Calu3 (cell line): ENCODE measurements at regions not wholly inside any gene's neighbourhood (a gene's known extent, or its start where the extent isn't known, plus 50 kb on each side); places are given as distances from the start of the nearest gene placed in this dataset.
"Not testable (repeated sequence)": the region's sequence is repeated elsewhere in the genome, so short reads cannot be mapped to it uniquely, and the experiment has no call there.

Experiments used
- BruUV-seq: library from RNA; stranded (reverse); fragments of 400-500 nt; replicated peaks from 2 replicates; lab custom pipeline; 2021; lab: Mats Ljungman, UMichigan
- CTCF ChIA-PET: fragments of 300-600 bp; sonication (Branson Sonifier 250); formaldehyde crosslinking; loops from one replicate; lab custom pipeline; 2022; ENCODE audit warnings: antibody characterized with exemption; lab: Charles Lee
- DNase-seq: peaks from one replicate; pipeline ENCODE4 v3.0.0; 2022
- H3K27ac Mint-ChIP-seq: one replicate; pipeline ENCODE4 v1.8.0; 2022; ENCODE audit warnings: mixed read lengths; ENCODE audit not compliant: unreplicated experiment
- H3K27me3 Mint-ChIP-seq: one replicate; pipeline ENCODE4 v1.8.0; 2022; ENCODE audit warnings: mixed read lengths; ENCODE audit not compliant: unreplicated experiment
- H3K36me3 Mint-ChIP-seq: one replicate; pipeline ENCODE4 v1.8.0; 2022; ENCODE audit warnings: mild to moderate bottlenecking, moderate library complexity, mixed read lengths; ENCODE audit not compliant: insufficient read depth, unreplicated experiment
- H3K4me1 Mint-ChIP-seq: one replicate; pipeline ENCODE4 v1.8.0; 2022; ENCODE audit warnings: mild to moderate bottlenecking, low read depth, mixed read lengths; ENCODE audit not compliant: unreplicated experiment
- H3K4me3 Mint-ChIP-seq: one replicate; pipeline ENCODE4 v1.8.0; 2022; ENCODE audit warnings: mild to moderate bottlenecking, low read depth, moderate library complexity, mixed read lengths; ENCODE audit not compliant: unreplicated experiment
- H3K9me3 Mint-ChIP-seq: one replicate; pipeline ENCODE4 v1.8.0; 2022; ENCODE audit warnings: low read depth, mixed read lengths; ENCODE audit not compliant: unreplicated experiment
- CTCF ChIP-seq: fragments of 200-600 bp; IDR thresholded peaks from one replicate; pipeline ENCODE4 v1.8.0; 2022; ENCODE audit warnings: antibody characterized with exemption; ENCODE audit not compliant: unreplicated experiment
- intact Hi-C: fragments of 100-400 bp; cut with micrococcal nuclease; formaldehyde crosslinking; loops from one replicate; pipeline ENCODE4 v1.10.0; 2022; ENCODE audit not compliant: unreplicated experiment

GRCh38 chr11:13552784-13553183, 57.0 kb upstream of the PTH start:
- Mint-ChIP-seq H3K27me3 (peaks cover 22% of the 10 kb centered on the region), H3K36me3 (no peaks in the 10 kb centered on the region), H3K4me3 (no peak overlapping the region), H3K27ac (no peak overlapping the region), H3K9me3 (peaks cover under 1% of the 10 kb centered on the region), H3K4me1 (no peaks in the 10 kb centered on the region)
- CTCF ChIA-PET, result no interaction called here
- no peak for DNase-seq
- TF ChIP-seq CTCF, result no peak
- no TSS peak for BruUV-seq
- intact Hi-C loops, result no loop called here

- CTCF ChIA-PET, result no interaction called here
- H3K4me1 Mint-ChIP-seq, result no peaks in the 10 kb centered on the region
Measured at GRCh38 chr11:13551834-13552233, 56.0 kb upstream of the PTH start.

GRCh38 chr11:13550761-13551160, 55.0 kb upstream of the PTH start:
- intact Hi-C loops, result no loop called here
- TF ChIP-seq CTCF, result no peak
- no peak for DNase-seq
- Mint-ChIP-seq H3K27me3 (peaks cover 18% of the 10 kb centered on the region), H3K36me3 (no peaks in the 10 kb centered on the region), H3K27ac (no peak overlapping the region), H3K4me3 (no peak overlapping the region), H3K4me1 (no peaks in the 10 kb centered on the region), H3K9me3 (peaks cover 4% of the 10 kb centered on the region)
- no TSS peak for BruUV-seq
- CTCF ChIA-PET, result no interaction called here

More at GRCh38 chr11:13551834-13552233, 56.0 kb upstream of the PTH start:
- Mint-ChIP-seq H3K36me3 (no peaks in the 10 kb centered on the region), H3K9me3 (peaks cover 3% of the 10 kb centered on the region), H3K27me3 (peaks cover 18% of the 10 kb centered on the region), H3K4me3 (no peak overlapping the region), H3K27ac (no peak overlapping the region)
- intact Hi-C loops, result no loop called here
- no peak for DNase-seq
- no TSS peak for BruUV-seq
- TF ChIP-seq CTCF, result no peak

- DNase-seq, H3K36me3 Mint-ChIP-seq, BruUV-seq, H3K4me3 Mint-ChIP-seq, H3K27ac Mint-ChIP-seq, CTCF ChIA-PET, H3K9me3 Mint-ChIP-seq, H3K27me3 Mint-ChIP-seq, intact Hi-C loops, H3K4me1 Mint-ChIP-seq: not testable (repeated sequence)
Measured at GRCh38 chr11:13546092-13546491, 50.3 kb upstream of the PTH start.
